Loucy (cell line): ENCODE measurements at regions not wholly inside any gene's neighbourhood (a gene's known extent, or its start where the extent isn't known, plus 50 kb on each side); places are given as distances from the start of the nearest gene placed in this dataset.

Experiments used
- H2AFZ ChIP-seq: fragments of 200-600 bp; sonication (generic); 2 replicates; pipeline ENCODE4 v1.6.0; 2016; ENCODE audit warnings: antibody characterized with exemption, mild to moderate bottlenecking, low read length, moderate library complexity
- H3F3A ChIP-seq: fragments of 200-600 bp; 2 replicates; pipeline ENCODE4 v1.6.0; 2016; ENCODE audit warnings: antibody characterized with exemption, low read depth, mild to moderate bottlenecking
- H3K27me3 ChIP-seq: fragments of 200-600 bp; sonication (generic); 2 replicates; pipeline ENCODE4 v1.6.1; 2014; ENCODE audit warnings: low read length, mild to moderate bottlenecking; ENCODE audit not compliant: insufficient read depth, poor library complexity, severe bottlenecking
- H3K36me3 ChIP-seq: fragments of 200-600 bp; sonication (generic); 2 replicates; pipeline ENCODE4 v1.6.1; 2016; ENCODE audit warnings: low read length; ENCODE audit not compliant: insufficient read depth
- H3K4me1 ChIP-seq: fragments of 200-600 bp; sonication (generic); 2 replicates; pipeline ENCODE4 v1.5.1; 2014; ENCODE audit warnings: low read length, mild to moderate bottlenecking; ENCODE audit not compliant: insufficient read depth, poor library complexity, severe bottlenecking
- H3K4me2 ChIP-seq: fragments of 200-600 bp; sonication (generic); 2 replicates; pipeline ENCODE4 v1.6.0; 2014; ENCODE audit warnings: antibody characterized with exemption, low read length, low read depth, mild to moderate bottlenecking; ENCODE audit not compliant: poor library complexity, severe bottlenecking
- H3K4me3 ChIP-seq: fragments of 200-600 bp; sonication (generic); 2 replicates; pipeline ENCODE4 v1.5.1; 2014; ENCODE audit warnings: low read length, mild to moderate bottlenecking, mixed read lengths; ENCODE audit not compliant: poor library complexity, severe bottlenecking
- H3K79me2 ChIP-seq: fragments of 200-600 bp; sonication (generic); 2 replicates; pipeline ENCODE4 v1.6.1; 2014; ENCODE audit warnings: low read length; ENCODE audit not compliant: insufficient read depth
- H3K9ac ChIP-seq: fragments of 200-600 bp; sonication (generic); 2 replicates; pipeline ENCODE4 v1.6.0; 2014; ENCODE audit warnings: mild to moderate bottlenecking, low read depth, low read length, moderate library complexity; ENCODE audit not compliant: poor library complexity, severe bottlenecking
- H3K9me2 ChIP-seq: fragments of 200-600 bp; sonication (generic); replicated peaks from 2 replicates; pipeline ENCODE4 v1.6.1; 2016; ENCODE audit warnings: low read depth, low read length, mixed read lengths
- H3K9me3 ChIP-seq: fragments of 200-600 bp; sonication (generic); 2 replicates; pipeline ENCODE4 v1.6.1; 2014; ENCODE audit warnings: mild to moderate bottlenecking, antibody characterized with exemption, low read length, low read depth; ENCODE audit not compliant: insufficient read depth
- H4K20me1 ChIP-seq: fragments of 200-600 bp; sonication (generic); 2 replicates; pipeline ENCODE4 v1.6.0; 2014; ENCODE audit warnings: antibody characterized with exemption, low read length, mild to moderate bottlenecking; ENCODE audit not compliant: insufficient read depth, poor library complexity, severe bottlenecking
- CTCF ChIP-seq: fragments of 200-600 bp; sonication (generic); conservative IDR thresholded peaks from 2 replicates; pipeline ENCODE4 v1.5.1; 2014; ENCODE audit warnings: mild to moderate bottlenecking, antibody characterized with exemption, low read length
- EZH2phosphoT487 ChIP-seq: fragments of 200-600 bp; IDR thresholded peaks from 2 replicates; pipeline ENCODE4 v1.6.1; 2018; ENCODE audit warnings: antibody characterized with exemption, mild to moderate bottlenecking, moderate library complexity, borderline replicate concordance

GRCh38 chr5:157955541-157956172, 96.7 kb upstream of the CLINT1 start:
- Histone ChIP-seq H3K4me2 (no peak overlapping the region), H3K79me2 (no peaks in the 10 kb centered on the region), H3K4me1 (no peaks in the 10 kb centered on the region), H3K4me3 (no peak overlapping the region), H4K20me1 (no peaks in the 10 kb centered on the region), H2AFZ (no peak overlapping the region), H3K36me3 (no peaks in the 10 kb centered on the region), H3K9ac (no peak overlapping the region), H3K9me2 (no peaks in the 10 kb centered on the region), H3F3A (no peaks in the 10 kb centered on the region), H3K9me3 (no peaks in the 10 kb centered on the region), H3K27me3 (no peaks in the 10 kb centered on the region)
- no peak for TF ChIP-seq CTCF

GRCh38 chr5:157952374-157952685, 93.4 kb upstream of the CLINT1 start:
- Histone ChIP-seq H3K4me3 (no peak overlapping the region), H3K9ac (no peak overlapping the region), H3K4me2 (no peak overlapping the region), H3K27me3 (no peaks in the 10 kb centered on the region), H3K4me1 (peaks cover 6% of the 10 kb centered on the region), H2AFZ (no peak overlapping the region), H3K79me2 (no peaks in the 10 kb centered on the region), H4K20me1 (no peaks in the 10 kb centered on the region), H3K36me3 (no peaks in the 10 kb centered on the region), H3F3A (no peaks in the 10 kb centered on the region), H3K9me2 (no peaks in the 10 kb centered on the region), H3K9me3 (no peaks in the 10 kb centered on the region)
- no peak for TF ChIP-seq CTCF
- no peak for TF ChIP-seq EZH2phosphoT487

GRCh38 chr5:157951673-157952373, 92.9 kb upstream of the CLINT1 start:
- Histone ChIP-seq H3K4me1 (peaks cover 6% of the 10 kb centered on the region), H3K9ac (no peak overlapping the region), H3K27me3 (no peaks in the 10 kb centered on the region), H4K20me1 (no peaks in the 10 kb centered on the region), H3K9me2 (no peaks in the 10 kb centered on the region), H2AFZ (no peak overlapping the region), H3F3A (no peaks in the 10 kb centered on the region), H3K4me3 (no peak overlapping the region), H3K4me2 (no peak overlapping the region), H3K36me3 (no peaks in the 10 kb centered on the region), H3K79me2 (no peaks in the 10 kb centered on the region), H3K9me3 (no peaks in the 10 kb centered on the region)
- no peak for TF ChIP-seq EZH2phosphoT487
- no peak for TF ChIP-seq CTCF
